GM19193 (cell line): ENCODE measurements at regions not wholly inside any gene's neighbourhood (a gene's known extent, or its start where the extent isn't known, plus 50 kb on each side); places are given as distances from the start of the nearest gene placed in this dataset.

ENCODE experiments used
- POLR2A ChIP-seq: IDR thresholded peaks from 4 replicates; pipeline ENCODE4 v1.6.1; 2011; ENCODE audit not compliant: insufficient read depth, insufficient read length; ENCODE audit errors: extremely low read depth

DNA sequence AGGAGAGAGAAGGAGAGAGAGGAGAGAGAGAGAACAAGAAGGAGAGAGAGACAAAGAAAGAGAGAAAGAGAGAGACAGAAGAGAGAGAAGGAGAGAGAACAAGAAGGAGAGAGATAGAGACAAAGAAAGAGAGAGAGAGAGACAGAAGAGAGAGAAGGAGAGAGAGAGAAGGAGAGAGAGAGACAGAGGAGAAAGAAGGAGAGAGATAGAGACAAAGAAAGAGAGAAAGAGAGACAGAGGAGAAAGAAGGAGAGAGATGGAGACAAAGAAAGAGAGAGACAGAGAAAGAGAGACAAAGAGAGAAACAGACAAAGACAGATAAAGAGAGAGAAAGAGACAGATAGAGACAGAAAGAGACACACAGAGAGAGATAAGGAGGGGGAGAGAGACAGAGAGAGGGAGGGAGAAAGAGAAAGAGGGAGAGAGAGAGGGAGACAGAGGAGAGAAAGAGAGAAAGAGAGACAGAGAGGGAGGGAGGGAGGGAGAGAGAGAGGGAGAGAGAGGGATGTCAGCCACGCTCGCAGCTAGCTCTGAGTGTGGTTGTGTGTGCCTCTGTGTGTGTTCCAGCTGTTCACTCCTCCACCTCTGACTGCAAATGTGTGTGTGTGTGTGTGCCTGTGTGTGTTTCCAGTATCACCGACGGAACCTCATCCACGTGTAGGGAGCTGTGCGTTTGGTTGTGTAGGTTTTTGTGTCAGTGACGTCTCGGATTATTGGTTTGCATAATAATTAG, 105.8 kb downstream of the CRLF2 start:
- TF ChIP-seq POLR2A: no peak

DNA sequence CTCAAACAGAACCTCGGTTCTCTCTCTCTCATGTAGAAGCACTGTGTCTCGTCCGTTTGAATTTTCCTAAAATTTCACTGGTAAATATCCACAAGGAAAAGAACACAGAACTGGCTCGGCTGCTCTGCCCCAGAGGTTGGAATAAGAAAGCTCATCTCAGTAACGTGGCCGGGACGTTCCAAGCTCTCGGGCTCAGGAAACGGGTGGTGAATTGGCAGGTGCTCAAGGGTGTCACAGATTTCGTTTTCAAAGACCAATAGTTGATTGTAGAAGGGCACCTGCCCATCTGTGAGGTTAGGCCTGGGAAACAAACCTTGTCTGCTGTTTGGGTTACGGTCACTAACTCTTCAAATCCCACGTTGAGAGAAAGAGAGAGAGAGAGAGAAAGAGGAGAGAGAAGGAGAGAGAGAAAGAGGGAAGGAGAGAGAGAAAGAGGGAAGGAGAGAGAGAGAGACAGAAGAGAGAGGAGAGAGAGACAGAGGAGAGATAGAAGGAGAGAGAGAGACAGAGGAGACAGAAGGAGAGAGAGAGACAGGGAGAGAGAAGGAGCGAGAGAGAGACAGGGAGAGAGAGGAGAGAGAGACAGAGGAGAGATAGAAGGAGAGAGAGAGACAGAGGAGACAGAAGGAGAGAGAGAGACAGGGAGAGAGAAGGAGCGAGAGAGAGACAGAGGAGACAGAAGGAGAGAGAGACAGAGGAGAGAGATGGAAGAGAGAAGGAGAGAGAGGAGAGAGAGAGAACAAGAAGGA, 106.6 kb downstream of the CRLF2 start:
- TF ChIP-seq POLR2A: no peak

DNA sequence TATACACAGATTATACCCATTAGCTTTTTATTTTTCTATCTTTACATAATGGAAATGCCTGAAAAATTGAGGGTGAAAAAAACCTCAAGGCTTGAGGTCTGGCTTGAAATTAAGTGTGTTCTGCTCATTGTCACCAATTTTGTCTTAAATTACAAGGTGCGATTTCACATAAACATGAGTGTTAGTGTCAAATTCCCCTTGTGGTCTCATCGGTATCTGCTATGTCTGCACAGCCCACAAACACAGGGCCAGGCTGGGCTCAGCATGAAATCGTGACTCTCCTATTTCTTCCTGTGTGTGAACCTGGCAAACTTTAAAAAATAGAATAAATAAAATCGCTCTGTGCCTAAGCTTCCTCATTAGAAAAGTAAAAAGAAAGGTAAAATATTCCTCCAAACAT, 109.1 kb downstream of the CRLF2 start:
- no peak for TF ChIP-seq POLR2A

DNA sequence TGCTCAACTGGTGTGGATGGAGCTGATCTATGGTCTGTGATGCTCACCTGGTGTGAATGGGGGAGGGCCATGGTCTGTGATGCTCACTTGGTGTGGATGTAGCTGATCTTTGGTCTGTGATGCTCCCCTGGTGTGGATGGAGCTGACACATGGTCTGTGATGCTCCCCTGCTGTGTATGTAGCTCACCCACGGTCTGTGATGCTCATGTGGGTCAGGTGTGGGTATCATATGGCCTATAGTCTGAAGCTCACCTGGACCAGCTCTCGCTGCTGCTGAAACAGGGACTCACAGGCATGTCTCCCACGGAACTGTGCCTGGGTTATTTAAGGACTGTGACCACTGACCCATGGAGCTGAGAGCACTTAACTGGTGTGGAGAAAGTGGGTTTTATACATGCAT, 109.7 kb downstream of the CRLF2 start:
- no peak for TF ChIP-seq POLR2A

DNA sequence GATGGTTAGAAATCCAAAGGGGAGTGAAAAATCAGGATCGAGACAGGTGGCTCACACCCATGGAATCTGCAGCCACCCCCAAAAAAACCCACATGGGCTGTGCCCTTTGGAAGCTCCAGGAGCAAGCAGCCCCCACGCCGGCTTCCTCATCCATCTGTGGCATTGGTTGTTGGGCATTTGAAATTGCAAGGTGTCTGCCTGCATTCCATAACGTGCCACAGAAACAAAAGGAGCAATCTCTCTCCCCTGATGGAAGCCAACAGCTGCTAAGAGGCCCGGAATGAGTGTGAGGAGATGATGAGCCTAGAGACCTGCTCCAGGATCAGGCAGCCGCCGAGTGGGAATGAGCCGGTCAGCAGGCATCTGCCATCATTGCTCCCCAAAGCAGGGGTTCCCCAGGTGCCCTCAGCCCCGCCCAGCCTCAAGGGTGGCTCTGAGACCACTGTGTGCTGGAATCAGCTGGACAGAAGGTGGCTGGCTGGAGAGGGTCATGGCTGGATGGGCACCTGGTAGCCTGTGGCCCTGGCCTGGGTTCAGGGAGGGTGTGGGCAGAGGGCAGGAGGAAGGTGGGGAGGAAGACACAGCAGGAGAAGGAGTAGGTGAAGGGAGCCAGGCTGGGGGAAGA, 113.2 kb downstream of the CRLF2 start:
- TF ChIP-seq POLR2A: no peak

DNA sequence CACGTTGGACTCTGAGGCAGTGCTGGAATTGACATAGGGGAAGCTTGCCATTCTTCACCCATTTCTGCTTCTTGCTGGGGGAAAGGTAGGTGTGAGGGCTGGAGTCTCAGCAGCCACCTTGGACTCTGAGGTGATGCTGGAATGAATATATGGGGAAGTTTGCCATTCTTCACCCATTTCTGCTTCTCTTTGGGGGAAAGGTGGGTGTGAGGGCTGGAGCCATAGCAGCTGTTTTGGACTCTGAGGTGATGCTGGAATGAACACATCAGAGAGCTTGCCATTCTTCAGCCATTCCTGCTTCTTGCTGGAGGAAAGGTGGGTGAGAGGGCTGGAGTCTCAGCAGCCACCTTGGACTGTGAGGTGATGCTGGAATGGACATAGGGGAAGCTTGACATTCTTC, 115.1 kb downstream of the CRLF2 start:
- no peak for TF ChIP-seq POLR2A

DNA sequence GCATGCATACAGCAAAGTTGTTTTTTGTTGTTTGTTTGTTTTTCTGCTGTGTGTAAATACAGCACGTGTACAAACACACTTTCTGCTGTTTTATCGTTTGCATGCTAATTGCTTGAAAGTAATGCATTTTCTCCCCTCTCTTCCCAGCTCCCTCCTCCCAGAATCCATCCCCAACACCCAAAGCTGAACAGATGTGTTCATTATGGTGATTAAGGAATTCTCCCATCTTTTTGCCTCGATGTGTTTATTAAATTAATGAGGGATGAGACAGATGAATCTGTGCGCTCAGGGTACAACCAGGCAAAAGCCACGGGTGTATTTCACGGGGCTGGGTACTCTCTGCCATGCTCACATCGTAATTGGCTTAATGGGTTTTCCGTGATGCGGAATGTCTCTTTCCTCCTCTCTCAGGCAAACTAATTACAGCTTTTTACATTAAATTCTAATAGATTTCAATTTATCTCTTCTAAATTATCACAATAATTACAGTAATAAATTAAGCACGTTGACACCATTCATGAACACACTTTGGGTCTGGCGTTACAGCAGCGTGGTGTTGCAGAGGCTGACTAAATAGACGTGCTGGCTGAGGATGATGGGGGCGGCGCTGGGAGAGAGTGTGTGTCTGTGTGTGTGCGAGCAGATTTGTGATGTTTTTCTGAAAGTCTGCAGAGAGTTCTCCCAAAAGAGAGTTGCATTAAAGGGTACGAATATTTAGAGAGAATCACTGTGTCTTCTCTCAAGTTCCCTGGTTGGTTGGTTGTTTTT, 117.7 kb downstream of the CRLF2 start:
- TF ChIP-seq POLR2A: no peak

DNA sequence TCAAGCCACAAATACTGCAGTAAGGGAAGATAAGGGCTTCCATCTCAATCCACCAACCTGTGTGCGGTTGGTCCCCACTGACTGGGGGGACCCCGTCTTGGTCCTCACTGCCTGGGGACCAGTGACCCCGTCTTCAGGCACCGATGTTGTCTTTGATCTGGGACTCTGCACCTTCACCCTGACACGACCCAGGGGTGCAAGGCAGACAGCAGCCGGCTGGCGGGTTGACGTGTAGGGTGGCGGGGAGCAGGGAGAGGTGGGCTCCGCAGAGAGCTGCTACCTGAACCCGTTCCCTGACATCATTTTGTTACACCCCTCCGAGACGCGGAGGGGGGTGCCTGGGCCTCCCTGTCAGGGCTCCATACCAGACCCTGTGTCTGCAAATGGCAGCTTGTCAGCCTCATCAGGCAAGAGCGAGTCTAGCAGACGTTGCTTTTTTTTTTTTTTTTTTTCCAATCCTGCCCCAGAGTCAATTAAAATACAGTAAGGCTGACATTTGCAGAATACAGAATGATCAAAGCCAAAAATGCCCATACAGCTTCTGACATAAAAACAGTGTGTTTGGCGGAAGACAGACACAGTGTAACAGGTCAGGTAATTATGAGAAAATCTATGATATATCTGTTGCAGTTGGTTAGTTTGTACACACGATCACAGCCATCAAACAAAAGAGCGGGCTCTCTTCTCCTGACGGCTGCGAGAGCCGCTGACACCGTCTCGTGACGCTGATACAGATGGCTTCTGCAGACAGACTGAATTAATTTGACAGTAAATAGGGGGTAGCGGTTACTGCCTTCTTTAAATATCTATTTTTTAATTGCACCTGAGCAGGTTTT, 118.6 kb downstream of the CRLF2 start:
- no peak for TF ChIP-seq POLR2A

DNA sequence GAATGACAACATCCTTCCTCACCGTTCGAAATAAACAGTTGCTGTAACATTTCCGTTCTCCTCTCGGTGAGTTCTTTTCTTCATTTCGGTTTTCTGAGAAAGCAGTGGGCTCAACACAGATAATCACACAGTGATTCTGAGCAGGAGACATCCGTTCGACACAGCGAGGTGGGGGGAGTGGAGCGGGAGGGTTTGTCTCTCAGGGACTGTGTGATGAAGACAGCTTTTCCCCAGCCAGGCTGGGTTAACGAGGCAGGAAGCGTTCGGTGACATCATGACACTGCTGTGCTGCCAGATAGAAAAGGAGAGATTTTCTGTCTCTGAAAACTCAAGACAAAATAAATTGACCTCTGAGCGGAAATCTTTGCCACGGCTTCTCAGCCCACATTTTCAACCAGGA, 119.3 kb downstream of the CRLF2 start:
- TF ChIP-seq POLR2A: no peak

DNA sequence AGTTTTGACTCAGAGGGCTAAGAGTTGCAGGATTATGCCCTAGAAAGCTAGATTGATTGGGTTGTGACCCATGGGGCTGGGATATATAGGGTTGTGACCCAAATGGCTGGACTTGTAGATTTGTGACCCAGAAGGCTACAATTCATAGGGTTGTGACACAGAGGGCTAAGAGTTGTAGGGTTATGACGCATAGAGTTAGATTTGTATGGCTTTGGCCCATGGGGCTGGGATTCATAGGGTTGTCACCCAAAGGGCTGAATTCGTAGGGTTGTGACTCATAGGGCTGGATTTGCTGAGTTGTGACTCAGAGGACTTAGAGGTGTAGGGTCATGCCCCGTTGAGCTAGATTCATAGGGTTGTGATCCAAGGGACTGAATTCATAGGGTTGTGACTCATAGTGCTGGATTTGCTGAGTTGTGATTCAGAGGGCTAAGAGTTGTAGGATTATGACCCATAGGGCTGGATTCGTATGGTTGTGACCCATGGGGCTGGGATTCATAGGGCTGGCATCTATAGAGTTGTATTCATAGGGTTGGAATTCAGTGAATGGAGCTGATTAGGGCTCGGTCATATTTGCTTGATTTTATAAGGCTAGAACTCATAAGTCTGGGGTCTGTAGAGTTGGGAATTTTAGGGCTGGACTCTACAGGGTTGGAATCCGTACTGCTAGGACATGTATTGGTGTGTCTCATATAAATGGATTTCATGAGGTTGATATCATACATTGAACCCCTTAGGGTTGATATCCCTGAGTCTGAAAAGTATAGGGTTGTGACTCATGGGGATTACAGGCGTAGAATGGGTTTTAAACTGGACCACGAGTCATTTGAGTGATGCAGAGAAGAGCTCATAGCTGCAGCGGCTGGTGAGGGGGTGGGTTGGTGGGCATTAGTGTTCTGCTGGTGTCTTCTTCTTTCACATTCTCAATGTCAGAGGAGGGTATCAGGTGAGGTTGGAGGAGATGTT, 125.7 kb downstream of the CRLF2 start:
- no peak for TF ChIP-seq POLR2A

DNA sequence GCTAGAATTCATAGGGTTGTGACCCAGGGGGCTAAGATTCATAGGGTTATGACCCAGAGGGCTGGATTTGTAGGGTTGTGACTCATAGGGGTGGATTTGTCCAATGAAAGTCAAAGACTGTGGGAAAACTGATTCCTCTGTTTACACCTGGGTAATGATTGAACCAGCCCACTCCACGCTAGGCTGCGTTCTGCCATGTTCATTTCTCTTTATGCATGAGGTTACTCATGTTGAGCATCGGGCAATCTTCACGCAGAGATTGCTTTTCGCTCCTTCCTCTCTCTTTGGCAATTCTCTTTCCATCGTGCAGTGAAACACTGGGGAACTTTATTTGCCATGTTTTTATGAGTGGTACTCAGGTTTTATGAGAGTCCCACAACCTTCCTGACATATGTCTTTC, 127.8 kb downstream of the CRLF2 start:
- TF ChIP-seq POLR2A: no peak

DNA sequence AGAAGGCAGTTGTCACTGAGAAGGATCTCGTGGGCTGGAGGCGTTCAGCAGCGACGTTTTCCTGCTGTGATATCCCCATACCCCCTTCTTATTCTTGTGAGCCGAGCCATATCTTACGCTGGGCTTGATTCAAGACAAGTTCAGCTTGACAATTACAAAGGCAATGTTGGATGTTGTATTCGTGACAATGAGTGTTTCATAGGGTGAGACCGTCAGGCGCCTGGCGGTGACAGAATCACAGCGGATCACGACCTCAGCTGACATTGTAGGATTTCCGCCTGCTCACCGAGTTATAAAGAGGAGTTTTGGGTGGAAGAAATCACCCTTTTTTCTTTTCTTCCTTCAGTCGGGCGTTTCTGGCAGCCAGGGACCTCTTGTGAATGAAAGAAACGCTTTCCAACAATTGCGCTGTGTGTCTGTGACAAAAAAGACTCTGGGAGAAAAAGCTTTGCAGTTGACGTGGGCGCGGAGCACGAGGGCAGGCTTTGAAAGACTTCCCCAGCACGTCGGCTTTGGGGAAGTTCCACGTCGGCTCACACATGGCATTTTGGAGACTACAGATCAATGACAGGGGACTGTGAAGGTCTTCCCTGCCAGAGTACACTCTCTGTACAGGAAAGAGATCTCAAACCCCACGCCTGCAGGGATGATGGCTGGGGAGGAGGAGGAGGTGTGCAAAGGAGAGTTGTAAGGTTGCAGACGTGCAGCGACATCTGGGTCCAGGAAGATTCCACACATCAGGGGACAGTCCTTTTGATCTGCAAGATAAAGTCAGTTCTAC, 135.4 kb downstream of the CRLF2 start:
- TF ChIP-seq POLR2A: no peak
